ENCODE measurements at regions not wholly inside any gene's neighbourhood (a gene's known extent, or its start where the extent isn't known, plus 50 kb on each side); places are given as distances from the start of the nearest gene placed in this dataset.
"Not testable (repeated sequence)": the region's sequence is repeated elsewhere in the genome, so short reads cannot be mapped to it uniquely, and the experiment has no call there.

- Histone ChIP-seq H3K36me3 (ENCODE audit: control insufficient read depth in 3 of 3, insufficient read depth in 3 of 3, low read length in 3 of 3) (no peaks in the 10 kb centered on the region), H3K9ac (ENCODE audit: low read depth in 1 of 3, low read length in 3 of 3) (no peak overlapping the region), H3K27me3 (ENCODE audit: control insufficient read depth in 3 of 3, insufficient read depth in 3 of 3, low read length in 3 of 3) (no peaks in the 10 kb centered on the region), H3K4me1 (ENCODE audit: control insufficient read depth in 3 of 3, insufficient read depth in 3 of 3, low read length in 3 of 3) (no peaks in the 10 kb centered on the region), H3K9me3 (ENCODE audit: control insufficient read depth in 3 of 3, low read length in 3 of 3) (no peaks in the 10 kb centered on the region), H3K27ac (ENCODE audit: low read depth, low read length) (no peak overlapping the region), H3K4me3 (ENCODE audit: low read length in 3 of 3) (no peak overlapping the region)
These were observed 99.8 kb upstream of the ZEB2 start for GRCh38 chr2:144619760-144620159.

DNA sequence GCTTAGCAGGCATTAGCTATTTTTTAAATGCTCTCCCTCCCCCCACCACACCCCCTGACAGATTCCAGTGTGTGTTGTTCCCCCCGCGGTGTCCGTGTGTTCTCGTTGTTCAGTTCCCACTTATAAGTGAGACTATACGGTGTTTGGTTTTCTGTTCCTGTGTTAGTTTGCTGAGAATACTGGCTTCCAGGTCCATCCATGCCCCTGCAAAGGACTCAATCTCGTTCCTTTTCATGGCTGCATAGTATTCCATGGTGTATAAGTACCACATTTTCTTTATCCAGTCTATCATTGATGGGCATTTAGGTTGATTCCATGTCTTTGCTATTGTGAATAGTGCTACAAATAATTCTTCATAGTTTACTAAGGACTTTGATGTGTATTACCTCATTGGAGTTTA is 97.3 kb upstream of the ZEB2 start:
- H3K9me3 ChIP-seq (ENCODE audit: control insufficient read depth in 3 of 3, low read length in 3 of 3); H3K27me3 ChIP-seq (ENCODE audit: control insufficient read depth in 3 of 3, insufficient read depth in 3 of 3, low read length in 3 of 3); H3K4me1 ChIP-seq (ENCODE audit: control insufficient read depth in 3 of 3, insufficient read depth in 3 of 3, low read length in 3 of 3); H3K36me3 ChIP-seq (ENCODE audit: control insufficient read depth in 3 of 3, insufficient read depth in 3 of 3, low read length in 3 of 3); H3K9ac ChIP-seq (ENCODE audit: low read depth in 1 of 3, low read length in 3 of 3); H3K27ac ChIP-seq (ENCODE audit: low read depth, low read length); H3K4me3 ChIP-seq (ENCODE audit: low read length in 3 of 3): not testable (repeated sequence)

DNA sequence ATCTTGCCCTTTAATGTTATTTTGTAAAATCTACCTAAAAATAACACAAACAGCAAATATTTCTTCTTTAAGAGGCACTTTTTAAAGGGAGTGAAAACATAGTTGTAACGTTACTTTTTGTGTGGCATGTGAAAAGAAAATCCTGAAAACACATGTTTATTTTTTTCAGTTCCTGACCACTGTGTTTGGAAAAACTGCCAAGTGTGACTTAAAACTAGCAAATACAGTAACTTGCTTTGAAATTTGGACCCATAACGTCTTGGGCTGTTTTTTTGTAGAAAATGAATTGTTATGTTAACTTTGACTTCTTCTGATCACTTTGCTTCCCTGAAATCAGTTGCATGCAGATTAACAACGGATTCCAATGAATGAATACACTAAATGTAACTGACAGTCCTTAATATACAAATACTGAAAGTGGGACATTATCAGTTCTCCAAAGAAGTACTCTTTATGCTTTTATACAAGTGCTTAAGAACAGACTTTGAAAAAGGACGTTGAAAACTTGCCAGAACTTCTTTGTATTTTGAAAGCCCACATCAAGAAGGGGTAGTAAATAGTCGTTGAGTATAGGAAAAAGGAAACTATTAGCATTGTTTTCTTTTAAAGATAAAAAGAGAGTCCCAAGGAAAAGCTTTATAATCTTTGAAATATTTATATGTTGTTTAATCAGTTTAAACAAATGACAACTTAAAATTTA is 96.1 kb upstream of the ZEB2 start:
- Histone ChIP-seq H3K9me3 (ENCODE audit: control insufficient read depth in 3 of 3, low read length in 3 of 3) (no peaks in the 10 kb centered on the region), H3K27me3 (ENCODE audit: control insufficient read depth in 3 of 3, insufficient read depth in 3 of 3, low read length in 3 of 3) (no peaks in the 10 kb centered on the region), H3K4me1 (ENCODE audit: control insufficient read depth in 3 of 3, insufficient read depth in 3 of 3, low read length in 3 of 3) (no peaks in the 10 kb centered on the region), H3K36me3 (ENCODE audit: control insufficient read depth in 3 of 3, insufficient read depth in 3 of 3, low read length in 3 of 3) (no peaks in the 10 kb centered on the region), H3K27ac (ENCODE audit: low read depth, low read length) (no peak overlapping the region), H3K9ac (ENCODE audit: low read depth in 1 of 3, low read length in 3 of 3) (no peak overlapping the region), H3K4me3 (ENCODE audit: low read length in 3 of 3) (no peak overlapping the region)

DNA sequence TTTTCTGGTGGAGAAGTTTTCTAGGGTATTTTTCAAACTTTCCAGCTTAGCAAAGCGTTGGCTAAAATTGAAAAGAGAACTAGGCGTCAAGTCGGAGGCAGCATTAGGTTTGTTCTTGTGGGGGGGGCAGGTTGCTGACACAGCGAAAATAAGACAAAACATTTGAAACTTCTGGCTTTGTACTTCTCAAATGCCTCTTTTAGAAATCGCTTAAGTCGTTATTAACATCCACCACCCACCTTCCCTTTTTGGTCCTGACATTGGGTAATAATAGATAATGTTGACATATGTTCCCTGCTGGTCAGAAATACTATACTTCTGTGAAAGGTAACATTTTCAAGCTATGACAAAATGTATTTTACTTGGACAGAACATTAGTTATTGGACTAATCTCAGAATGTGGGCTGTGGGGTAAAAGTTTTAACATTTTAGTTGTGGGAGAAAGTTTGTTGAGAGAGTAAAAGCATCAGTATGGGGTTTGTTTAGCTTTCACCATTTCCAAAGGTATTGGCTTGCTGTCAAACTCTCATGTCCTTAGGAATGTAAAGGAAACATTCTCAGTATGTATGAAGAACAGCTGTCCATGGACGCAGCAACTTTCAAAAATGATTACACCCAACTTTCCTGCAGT is 88.1 kb upstream of the ZEB2 start:
- Histone ChIP-seq H3K4me1 (ENCODE audit: control insufficient read depth in 3 of 3, insufficient read depth in 3 of 3, low read length in 3 of 3) (no peaks in the 10 kb centered on the region), H3K36me3 (ENCODE audit: control insufficient read depth in 3 of 3, insufficient read depth in 3 of 3, low read length in 3 of 3) (no peaks in the 10 kb centered on the region), H3K27me3 (ENCODE audit: control insufficient read depth in 3 of 3, insufficient read depth in 3 of 3, low read length in 3 of 3) (no peaks in the 10 kb centered on the region), H3K9me3 (ENCODE audit: control insufficient read depth in 3 of 3, low read length in 3 of 3) (no peaks in the 10 kb centered on the region), H3K9ac (ENCODE audit: low read depth in 1 of 3, low read length in 3 of 3) (no peak overlapping the region), H3K4me3 (ENCODE audit: low read length in 3 of 3) (no peak overlapping the region), H3K27ac (ENCODE audit: low read depth, low read length) (peak overlapping the region; percentile 46)

- Histone ChIP-seq H3K9ac (ENCODE audit: low read depth in 1 of 3, low read length in 3 of 3) (no peak overlapping the region), H3K9me3 (ENCODE audit: control insufficient read depth in 3 of 3, low read length in 3 of 3) (no peaks in the 10 kb centered on the region), H3K36me3 (ENCODE audit: control insufficient read depth in 3 of 3, insufficient read depth in 3 of 3, low read length in 3 of 3) (no peaks in the 10 kb centered on the region), H3K27me3 (ENCODE audit: control insufficient read depth in 3 of 3, insufficient read depth in 3 of 3, low read length in 3 of 3) (no peaks in the 10 kb centered on the region), H3K4me3 (ENCODE audit: low read length in 3 of 3) (no peak overlapping the region), H3K27ac (ENCODE audit: low read depth, low read length) (peak overlapping the region; percentile 63), H3K4me1 (ENCODE audit: control insufficient read depth in 3 of 3, insufficient read depth in 3 of 3, low read length in 3 of 3) (no peaks in the 10 kb centered on the region)
These were observed 87.2 kb upstream of the ZEB2 start for GRCh38 chr2:144607099-144607498.

DNA sequence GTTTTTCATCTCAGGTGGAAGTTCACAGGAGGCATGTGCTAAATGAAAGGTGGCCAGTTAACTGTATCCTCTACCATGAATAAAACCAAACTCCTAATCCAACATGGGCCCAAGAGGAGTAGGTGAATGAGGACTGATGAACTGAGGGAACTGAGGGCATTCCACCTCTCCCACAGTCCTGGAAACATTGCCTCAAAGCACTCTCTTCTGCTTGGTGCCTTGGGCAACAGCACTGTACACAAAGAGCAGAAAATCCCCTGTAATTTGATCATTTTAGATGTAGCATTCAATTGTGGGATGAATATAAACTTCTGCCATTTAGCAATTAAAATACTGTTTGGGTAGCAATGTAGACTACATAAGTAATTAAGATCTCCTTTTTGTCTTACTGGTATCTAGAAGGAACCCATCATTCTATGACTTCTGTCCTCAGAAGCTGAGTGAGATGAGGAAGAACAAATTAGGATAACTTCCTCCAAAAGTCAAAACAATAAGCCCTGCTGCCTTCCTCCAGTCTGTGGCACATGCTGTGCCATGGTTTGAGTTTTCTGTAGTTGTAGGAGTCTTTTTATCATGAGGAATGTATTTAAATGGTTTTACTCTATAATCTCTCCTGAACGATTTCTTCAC is 86.7 kb upstream of the ZEB2 start:
- Histone ChIP-seq H3K9ac (ENCODE audit: low read depth in 1 of 3, low read length in 3 of 3) (no peak overlapping the region), H3K9me3 (ENCODE audit: control insufficient read depth in 3 of 3, low read length in 3 of 3) (no peaks in the 10 kb centered on the region), H3K27ac (ENCODE audit: low read depth, low read length) (peak overlapping the region; percentile 63), H3K27me3 (ENCODE audit: control insufficient read depth in 3 of 3, insufficient read depth in 3 of 3, low read length in 3 of 3) (no peaks in the 10 kb centered on the region), H3K4me1 (ENCODE audit: control insufficient read depth in 3 of 3, insufficient read depth in 3 of 3, low read length in 3 of 3) (no peaks in the 10 kb centered on the region), H3K36me3 (ENCODE audit: control insufficient read depth in 3 of 3, insufficient read depth in 3 of 3, low read length in 3 of 3) (no peaks in the 10 kb centered on the region), H3K4me3 (ENCODE audit: low read length in 3 of 3) (no peak overlapping the region)

- Histone ChIP-seq H3K27ac (ENCODE audit: low read depth, low read length) (no peak overlapping the region), H3K9ac (ENCODE audit: low read depth in 1 of 3, low read length in 3 of 3) (no peak overlapping the region), H3K9me3 (ENCODE audit: control insufficient read depth in 3 of 3, low read length in 3 of 3) (no peaks in the 10 kb centered on the region), H3K27me3 (ENCODE audit: control insufficient read depth in 3 of 3, insufficient read depth in 3 of 3, low read length in 3 of 3) (no peaks in the 10 kb centered on the region), H3K4me3 (ENCODE audit: low read length in 3 of 3) (no peak overlapping the region), H3K36me3 (ENCODE audit: control insufficient read depth in 3 of 3, insufficient read depth in 3 of 3, low read length in 3 of 3) (no peaks in the 10 kb centered on the region), H3K4me1 (ENCODE audit: control insufficient read depth in 3 of 3, insufficient read depth in 3 of 3, low read length in 3 of 3) (no peaks in the 10 kb centered on the region)
These were observed 85.4 kb upstream of the ZEB2 start for GRCh38 chr2:144605231-144605840.

GRCh38 chr2:144603334-144603733 is 83.4 kb upstream of the ZEB2 start:
- H3K9me3 ChIP-seq (ENCODE audit: control insufficient read depth in 3 of 3, low read length in 3 of 3): no peaks in the 10 kb centered on the region
- no peaks in the 10 kb centered on the region for H3K36me3 ChIP-seq (ENCODE audit: control insufficient read depth in 3 of 3, insufficient read depth in 3 of 3, low read length in 3 of 3)
- H3K4me3 ChIP-seq (ENCODE audit: low read length in 3 of 3): no peak overlapping the region
- H3K27me3 ChIP-seq (ENCODE audit: control insufficient read depth in 3 of 3, insufficient read depth in 3 of 3, low read length in 3 of 3): no peaks in the 10 kb centered on the region
- H3K27ac ChIP-seq (ENCODE audit: low read depth, low read length): no peak overlapping the region
- no peaks in the 10 kb centered on the region for H3K4me1 ChIP-seq (ENCODE audit: control insufficient read depth in 3 of 3, insufficient read depth in 3 of 3, low read length in 3 of 3)
- no peak overlapping the region for H3K9ac ChIP-seq (ENCODE audit: low read depth in 1 of 3, low read length in 3 of 3)

- H3K9ac ChIP-seq (ENCODE audit: low read depth in 1 of 3, low read length in 3 of 3): no peak overlapping the region
- H3K36me3 ChIP-seq (ENCODE audit: control insufficient read depth in 3 of 3, insufficient read depth in 3 of 3, low read length in 3 of 3): no peaks in the 10 kb centered on the region
- no peaks in the 10 kb centered on the region for H3K27me3 ChIP-seq (ENCODE audit: control insufficient read depth in 3 of 3, insufficient read depth in 3 of 3, low read length in 3 of 3)
- H3K9me3 ChIP-seq (ENCODE audit: control insufficient read depth in 3 of 3, low read length in 3 of 3): no peaks in the 10 kb centered on the region
- H3K4me3 ChIP-seq (ENCODE audit: low read length in 3 of 3): no peak overlapping the region
- no peaks in the 10 kb centered on the region for H3K4me1 ChIP-seq (ENCODE audit: control insufficient read depth in 3 of 3, insufficient read depth in 3 of 3, low read length in 3 of 3)
- H3K27ac ChIP-seq (ENCODE audit: low read depth, low read length): no peak overlapping the region
These were observed 79.0 kb upstream of the ZEB2 start for GRCh38 chr2:144598906-144599305.

All from skeletal muscle tissue (tissue), 3 donors.